Cerebellar nuclear complex (tissue), 1 donor: ENCODE measurements at regions not wholly inside any gene's neighbourhood (a gene's known extent, or its start where the extent isn't known, plus 50 kb on each side); places are given as distances from the start of the nearest gene placed in this dataset.
"Not testable (repeated sequence)": the region's sequence is repeated elsewhere in the genome, so short reads cannot be mapped to it uniquely, and the experiment has no call there.

Experiments used
- DNase-seq, 2 experiments: peaks; one replicate each; lab custom pipeline; 2025; lab: John Stamatoyannopoulos, UW

DNA sequence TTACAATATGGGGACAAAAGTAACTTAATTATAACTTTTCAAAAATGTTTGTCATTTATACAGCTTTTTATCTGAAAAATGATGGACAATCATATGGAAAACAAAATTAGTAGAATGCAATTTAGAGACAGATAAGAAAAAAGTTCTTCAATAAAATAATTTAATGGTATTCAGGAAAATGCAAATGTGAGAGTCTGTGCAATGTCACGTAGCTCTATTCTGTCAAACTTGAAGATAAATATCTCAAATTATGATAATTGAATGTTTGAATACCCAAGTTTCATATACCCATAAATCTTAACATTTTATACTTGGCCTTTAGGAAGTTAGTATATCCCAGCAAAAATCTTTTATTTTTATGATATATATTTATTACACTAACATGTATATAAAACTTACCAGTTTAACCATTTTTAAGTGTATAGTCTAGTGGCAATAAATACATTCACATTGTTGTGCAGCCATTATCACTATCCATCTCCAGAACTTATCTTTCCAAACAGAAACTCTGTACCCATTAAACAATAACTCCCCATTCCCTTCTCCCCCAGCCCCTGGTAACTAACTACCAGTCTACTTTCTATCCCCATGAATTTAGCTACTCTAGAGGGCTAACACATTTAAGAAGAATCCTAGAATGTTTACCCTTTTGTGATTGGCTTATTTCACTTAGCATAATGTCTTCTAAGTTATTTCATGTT, 311.5 kb downstream of the SOCS6 start:
- DNase-seq: no peak

DNA sequence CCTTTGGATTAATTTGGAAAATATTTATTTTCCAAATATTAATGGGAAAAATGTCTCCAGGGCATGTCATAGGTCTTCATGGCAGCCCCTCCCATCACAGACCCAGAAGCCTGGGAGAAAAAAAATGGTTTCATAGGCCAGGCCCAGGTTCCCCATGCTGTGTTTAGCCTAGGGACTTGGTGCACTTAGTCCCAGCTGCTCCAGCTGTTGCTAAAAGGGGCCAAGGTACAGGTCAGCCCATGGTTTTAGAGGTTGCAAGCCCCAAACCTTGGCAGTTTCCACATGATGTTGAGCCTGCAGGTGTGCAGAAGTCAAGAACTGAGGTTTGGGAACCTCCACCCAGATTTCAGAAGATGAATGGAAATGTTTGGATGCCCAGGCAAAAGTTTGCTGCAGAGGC, 309.6 kb downstream of the SOCS6 start:
- DNase-seq: no peak

DNA sequence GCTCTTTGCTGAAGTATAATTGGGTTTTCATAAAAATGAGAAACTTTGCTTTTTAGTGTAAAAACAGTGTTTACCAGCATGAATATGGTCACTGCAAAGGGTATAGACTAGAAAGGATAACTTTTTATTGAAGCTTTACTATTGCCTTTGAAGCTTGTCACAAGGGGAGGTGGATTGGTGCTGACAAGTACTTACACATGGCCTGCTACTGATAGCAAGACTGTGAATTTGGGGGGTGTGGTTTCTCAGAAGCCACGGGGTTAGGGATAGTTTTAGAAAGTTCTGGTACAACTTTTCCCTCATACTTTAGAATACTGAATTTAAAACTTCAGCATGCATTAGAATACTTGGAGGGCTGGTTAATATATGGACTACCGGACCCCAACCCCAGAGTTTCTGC, 294.1 kb downstream of the SOCS6 start:
- DNase-seq: no peak

DNA sequence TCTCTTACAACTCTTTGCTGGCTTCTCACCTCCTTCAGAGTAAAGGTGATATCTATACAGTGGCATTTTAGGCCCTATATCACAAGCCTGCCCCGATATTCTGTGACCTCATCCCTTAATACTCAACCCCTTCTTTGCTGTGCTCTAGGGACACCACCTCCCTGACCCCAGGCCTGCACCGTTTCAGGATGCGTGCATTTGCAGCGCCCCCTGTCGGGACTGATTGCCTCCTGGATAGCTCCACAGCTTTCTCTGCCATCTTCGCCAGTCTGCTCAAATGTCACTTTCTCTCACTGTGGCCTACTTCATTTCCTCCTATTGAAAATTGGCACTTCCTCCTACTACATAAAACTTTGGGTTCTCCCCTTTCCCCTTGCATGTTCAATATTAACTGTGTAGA, 289.6 kb downstream of the SOCS6 start:
- DNase-seq: no peak

DNA sequence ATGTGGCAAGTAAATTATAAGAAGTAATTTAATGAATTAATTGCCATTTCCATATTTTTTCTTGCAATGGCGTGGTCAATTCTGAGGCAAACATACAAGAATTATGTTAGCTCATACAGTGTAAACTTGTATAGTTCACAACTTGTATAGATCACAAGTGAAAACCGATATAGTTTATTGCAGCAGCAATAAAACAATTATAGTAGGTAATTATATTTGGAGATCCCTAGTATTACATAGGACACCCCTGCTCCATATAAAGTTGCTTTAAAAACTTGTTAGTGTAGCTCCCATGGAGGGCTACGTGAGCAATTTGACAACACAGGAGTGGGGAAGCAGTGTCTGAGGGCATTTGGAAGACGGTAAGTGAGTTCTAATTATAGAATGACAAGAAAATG, 288.2 kb downstream of the SOCS6 start:
- DNase-seq: no peak

DNA sequence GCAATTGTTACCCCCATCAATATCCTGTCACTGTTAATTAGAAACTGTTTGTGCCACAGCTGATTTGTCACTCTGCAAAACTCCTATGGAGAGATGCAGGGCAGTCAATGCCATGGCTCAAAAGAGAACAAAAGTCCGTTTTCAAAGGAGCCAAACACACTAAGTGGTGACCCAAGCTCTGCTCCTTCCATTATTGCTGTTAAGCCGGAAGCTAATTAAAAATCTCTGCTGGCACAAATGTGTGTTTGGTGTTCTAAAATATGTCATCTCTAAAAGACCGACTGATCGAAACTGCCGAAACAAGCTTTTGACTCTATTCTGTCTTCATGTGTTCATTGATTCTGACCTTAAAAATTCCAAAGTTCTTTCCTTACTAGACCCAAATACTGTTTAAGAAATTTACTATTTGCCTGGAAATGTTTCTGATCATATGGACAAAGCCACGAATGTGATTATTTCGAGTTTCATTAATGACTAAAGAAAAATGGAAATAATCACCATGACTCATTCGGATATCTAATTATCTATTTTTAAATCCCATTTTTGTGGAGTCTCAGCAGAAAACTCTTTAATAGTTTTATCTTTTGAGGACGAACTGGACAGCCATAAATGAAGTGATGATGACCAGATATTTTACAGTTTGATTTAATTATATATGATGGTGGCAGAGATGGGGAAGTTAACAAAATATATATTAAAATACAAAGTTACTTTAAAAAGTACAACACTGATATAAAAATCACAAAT, 287.6 kb downstream of the SOCS6 start:
- DNase-seq: no peak

DNA sequence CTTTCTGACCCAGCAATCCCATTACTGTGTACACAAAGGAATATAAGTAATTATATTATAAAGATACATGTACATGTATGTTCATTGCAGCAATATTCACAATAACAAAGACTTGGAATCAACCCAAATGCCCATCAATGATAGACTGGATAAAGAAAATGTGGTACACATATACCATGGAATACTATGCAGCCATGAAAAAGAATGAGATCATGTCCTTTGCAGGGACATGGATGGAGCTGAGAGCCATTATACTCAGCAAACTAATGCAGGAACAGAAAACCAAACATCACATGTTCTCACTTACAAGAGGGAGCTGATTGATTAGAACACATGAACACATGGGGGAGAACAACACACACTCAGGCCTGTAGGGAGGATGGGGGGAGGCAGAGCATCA, 286.1 kb downstream of the SOCS6 start:
- DNase-seq: not testable (repeated sequence)

DNA sequence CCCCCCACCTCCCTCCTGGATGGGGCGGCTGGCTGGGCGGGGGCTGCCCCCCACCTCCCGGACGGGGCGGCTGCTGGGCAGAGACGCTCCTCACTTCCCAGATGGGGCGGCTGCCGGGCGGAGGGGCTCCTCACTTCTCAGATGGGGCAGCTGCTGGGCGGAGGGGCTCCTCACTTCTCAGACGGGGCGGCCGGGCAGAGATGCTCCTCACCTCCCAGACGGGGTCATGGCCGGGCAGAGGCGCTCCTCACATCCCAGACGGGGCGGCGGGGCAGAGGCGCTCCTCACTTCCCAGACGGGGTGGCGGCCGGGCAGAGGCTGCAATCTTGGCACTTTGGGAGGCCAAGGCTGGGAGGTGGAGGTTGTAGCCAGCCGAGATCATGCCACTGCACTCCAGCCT, 280.8 kb downstream of the SOCS6 start:
- not testable (repeated sequence) for DNase-seq

DNA sequence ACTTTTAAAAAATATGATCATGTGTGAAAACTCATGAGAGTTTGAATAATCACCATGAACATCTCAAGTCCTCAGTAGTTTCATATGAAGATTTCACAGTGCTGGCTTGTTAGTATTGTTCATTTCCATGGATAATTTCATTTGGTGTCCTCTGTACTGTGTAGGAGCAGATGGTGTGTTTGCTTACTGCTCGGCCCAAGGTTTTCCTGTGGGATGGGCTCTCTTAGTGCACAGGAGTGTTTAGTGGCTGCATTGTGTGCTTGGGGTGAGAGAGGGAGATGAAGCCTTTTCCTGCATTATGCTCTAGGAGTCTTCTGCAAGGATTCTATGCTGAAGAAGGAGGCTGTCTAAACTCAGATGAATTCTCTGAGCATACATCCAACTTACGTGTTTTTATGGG, 270.6 kb downstream of the SOCS6 start:
- DNase-seq: peak; percentile 77 to 86

DNA sequence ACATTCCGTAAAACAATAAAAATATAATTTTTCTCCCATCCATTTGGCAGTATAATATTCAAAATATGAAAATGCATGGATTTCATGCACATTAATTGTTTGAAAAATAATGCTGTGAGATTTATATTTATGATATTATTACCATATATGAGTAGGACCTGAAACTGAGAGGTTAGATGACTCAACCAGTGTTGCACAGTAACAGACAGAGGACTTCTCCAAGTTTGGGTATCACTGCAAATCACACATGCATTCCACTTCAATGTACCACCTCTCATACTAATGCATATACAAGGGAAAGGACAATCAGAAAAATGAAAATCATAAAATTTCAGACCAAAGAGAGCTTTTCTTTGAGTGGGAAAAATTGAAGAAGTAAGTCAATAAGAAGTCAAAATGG, 269.5 kb downstream of the SOCS6 start:
- DNase-seq: no peak

DNA sequence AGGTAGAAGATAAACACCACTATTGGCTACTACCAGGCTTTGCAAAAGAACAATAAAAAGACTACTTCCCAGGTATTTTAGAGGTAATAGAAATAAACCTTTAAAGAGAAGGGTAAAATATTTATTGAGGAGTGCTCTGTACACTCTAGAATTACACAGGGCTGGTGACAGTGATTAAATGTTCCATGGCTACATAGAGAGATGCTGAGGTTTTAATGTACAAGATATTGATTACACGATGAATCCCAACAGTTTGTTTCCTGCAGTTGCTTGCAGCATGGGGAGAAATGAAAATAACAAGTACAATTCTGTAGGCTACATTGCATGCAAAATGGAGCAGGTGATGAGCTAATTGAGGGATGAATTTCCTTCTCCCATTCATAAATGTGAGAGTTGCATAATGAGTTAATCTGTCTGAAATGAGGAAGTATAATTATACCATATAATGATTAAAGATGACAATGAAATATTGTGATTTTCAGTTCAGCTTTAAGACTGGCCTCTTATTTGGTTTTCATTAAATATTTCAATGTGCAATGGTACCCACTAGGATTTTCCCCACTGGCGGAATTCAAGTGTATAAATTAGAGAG, 266.1 kb downstream of the SOCS6 start:
- no peak for DNase-seq

DNA sequence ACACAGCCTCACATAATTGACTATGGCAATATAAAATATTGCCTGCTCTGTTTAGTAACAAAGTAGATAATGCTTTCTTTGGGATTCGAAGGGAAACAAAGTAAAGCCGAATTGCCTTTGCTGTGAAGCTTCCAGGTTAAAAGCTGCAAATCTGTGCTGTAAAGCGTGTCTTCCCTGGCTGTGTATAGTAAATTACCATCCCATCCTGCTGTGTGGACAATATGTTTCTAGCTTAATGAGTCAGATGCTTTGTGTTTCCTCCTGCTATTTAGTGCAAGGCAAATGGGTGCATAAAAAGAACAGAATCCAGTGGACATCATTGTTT, 265.1 kb downstream of the SOCS6 start:
- DNase-seq: peak; percentile 24 to 87

DNA sequence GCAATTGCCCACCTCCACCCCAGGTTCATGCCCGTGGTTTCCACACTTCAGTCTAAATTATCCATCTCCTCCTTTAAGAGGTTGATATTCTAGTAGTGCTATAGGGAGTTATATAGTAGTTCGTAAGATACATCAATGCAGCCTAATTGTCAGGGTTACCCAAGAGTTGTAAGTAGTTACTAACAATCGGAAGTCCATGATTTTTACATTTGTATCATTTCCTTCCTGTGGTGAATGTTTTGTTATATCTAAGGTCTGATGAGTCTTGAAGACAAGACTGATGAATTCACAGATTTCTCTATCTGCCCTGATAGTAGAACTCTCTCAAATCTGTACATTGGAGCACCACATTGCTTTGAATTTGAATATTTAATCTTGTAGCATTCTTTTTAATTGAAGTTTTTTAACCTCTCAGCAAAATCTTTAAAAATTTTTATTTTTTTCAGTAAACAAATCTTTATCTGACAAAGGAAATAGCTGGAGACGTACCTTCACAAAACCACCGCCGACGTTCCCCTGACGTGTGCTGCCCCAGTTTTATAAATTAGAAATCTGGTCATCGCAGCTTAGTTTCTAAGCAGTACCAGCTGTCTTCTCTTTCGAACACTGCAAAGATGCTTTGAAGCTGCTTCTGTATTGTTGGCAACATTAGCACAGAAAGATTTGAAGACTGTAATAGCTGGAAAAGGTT, 264.5 kb downstream of the SOCS6 start:
- peak in 1 of 2 experiments; percentile 24 for DNase-seq

DNA sequence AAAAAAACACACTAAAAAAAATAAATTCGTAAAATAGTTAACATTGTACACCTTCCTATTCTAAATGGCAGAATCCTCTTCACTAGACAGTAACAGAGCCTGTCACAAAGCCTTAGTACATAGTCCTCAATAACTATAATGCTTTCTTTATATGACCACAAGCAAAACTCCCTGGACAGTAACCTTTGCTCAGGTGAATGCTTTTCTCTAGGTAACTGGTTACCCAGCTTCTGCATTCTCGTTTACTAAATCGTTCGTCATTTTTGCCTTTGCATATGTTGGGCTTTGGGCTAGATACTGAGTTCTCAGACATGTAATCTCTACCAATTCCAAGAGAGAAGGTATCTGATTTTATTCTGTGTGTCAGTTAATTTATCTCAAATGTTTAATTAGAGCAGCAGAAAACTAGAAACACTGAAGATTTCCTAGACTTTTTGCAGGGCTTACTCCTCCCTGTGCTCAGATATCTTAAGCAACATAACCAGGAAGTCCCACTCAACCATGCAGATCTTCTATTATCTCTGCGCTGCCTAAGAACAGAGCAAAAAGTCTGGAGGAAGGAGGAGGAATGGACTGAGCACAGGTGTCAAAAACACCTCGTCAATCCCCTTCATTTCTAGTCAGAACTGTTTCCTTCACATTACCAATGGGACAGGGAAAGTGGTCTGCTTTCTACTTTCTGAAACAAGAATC, 247.7 kb downstream of the SOCS6 start:
- DNase-seq: no peak

DNA sequence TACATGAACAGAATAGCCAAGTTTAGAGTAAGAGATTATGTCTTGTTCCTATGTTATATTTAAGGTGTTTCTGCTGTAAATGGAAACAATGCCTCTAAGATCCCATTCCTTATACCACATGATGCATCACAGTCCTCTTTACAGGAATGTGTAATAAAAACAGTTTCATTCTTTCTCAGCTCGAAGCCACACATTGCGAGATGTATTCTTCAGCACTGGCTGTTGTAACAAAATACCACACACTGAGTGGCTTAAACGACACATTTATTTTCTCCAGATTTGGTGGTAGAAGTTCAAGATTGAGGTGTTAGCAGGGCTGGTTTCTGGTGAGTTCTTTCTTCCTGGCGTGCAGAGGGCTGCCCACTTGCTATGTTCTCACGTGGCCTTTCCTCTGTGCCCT, 246.2 kb downstream of the SOCS6 start:
- no peak for DNase-seq

DNA sequence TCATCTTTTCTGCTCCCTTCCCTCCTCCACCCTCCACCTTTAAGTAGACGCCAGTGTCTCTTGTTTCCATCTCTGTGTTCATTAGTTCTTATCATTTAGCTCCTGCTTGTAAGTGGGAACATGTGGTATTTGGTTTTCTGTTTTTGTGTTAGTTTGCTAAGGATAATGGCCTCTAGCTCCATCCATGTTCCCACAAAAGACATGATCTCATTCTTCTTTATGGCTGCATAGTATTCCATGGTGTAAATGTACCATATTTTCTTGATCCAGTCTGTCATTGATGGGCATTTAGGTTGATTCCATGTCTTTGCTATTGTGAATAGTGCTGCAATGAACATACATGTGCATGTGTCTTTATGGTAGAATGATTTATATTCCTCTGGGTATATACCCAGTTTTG, 236.5 kb downstream of the SOCS6 start:
- DNase-seq: not testable (repeated sequence)

DNA sequence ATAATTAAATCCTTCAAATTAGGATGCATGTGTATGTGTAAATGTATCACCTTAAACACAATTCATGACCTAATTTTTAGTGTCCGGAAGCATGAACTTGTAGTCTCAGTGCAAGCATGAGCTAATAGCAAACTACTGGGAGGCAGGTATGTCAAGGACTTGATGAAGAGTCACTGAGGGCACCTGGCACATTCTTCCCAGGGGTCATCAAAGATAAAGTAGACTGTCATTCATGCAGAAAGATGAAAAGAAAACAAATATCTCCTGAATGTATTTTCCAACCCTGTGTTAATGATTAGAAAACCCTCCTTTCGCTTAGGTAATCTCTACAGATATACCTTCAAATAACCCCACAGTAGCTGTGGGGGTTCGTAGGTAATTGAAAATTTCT, 234.9 kb downstream of the SOCS6 start:
- DNase-seq: no peak

DNA sequence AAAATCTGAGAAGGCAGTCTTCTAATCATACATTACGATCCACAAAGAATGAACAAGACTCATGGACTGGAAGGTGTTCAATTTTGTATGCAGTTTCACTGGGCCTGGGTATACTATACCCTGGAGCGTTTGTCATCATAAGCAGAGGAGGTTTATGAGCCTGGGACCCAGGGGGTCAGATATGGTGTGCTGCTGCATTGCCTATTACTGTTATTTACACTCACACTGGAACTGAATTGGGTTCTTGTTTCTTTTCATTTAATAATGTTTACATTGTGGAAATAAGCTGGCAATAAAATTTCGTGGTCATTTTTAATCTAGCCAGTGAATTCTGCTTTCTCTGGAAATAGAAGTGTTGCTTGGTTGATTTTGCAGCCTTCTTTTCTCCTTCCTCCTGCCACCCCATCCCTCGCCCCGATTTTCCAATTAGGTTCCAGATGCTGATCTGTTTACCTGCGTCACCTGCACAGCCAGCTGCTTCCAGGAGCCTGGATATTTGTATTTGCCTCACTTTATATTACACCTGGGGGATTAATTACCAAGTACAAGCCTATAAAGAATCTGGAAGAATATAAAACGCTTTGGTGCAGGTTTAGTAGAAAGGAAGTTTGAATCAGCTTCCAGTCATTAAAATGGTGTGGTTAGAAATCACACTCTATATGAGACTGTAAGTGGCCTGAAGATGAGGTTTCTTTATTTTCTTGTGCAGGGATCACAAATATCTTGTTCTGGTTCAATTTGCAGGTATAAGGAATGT, 234.4 kb downstream of the SOCS6 start:
- DNase-seq: no peak

DNA sequence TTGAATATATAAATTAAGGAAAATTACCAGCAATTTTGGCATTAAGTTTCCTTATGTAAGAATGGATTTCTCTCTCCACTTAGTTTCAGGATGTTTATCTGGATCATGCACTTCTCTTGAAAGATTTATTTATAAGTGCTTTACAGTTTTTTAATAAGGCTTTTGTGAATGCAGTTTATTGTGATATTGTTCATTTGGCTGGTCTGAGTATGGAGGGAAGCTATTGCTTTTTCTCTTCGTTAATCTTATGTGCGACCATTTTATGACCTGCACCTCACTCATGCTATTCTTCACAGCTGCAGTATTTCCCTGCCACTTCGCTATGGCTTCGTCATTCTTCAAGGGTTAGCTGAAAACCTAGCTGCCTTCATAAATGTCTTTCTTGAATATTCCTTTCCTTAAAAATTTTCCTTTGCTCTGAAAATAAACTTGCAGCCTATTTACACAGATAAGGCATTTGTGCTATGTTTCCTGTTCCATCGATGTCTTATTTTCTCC, 233.4 kb downstream of the SOCS6 start:
- DNase-seq: no peak

DNA sequence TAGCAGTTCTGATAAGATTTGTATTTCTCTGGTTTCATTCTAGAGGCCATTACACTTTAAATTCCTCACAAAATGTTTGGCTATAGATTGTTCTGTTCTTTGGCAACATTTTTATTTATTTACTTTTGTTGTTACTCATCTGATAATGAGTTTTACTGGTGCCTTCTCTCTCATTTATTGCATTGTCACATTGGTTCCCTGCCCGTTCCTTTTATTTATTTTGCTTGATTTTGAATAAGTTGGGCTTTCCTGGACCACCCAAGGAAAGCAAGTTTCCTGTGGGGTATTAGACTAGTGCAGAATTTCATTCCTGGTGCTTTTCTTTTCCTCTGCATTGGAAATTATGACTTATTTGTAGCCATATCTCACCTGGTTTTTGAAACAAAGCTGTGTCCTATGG, 232.0 kb downstream of the SOCS6 start:
- DNase-seq: no peak

DNA sequence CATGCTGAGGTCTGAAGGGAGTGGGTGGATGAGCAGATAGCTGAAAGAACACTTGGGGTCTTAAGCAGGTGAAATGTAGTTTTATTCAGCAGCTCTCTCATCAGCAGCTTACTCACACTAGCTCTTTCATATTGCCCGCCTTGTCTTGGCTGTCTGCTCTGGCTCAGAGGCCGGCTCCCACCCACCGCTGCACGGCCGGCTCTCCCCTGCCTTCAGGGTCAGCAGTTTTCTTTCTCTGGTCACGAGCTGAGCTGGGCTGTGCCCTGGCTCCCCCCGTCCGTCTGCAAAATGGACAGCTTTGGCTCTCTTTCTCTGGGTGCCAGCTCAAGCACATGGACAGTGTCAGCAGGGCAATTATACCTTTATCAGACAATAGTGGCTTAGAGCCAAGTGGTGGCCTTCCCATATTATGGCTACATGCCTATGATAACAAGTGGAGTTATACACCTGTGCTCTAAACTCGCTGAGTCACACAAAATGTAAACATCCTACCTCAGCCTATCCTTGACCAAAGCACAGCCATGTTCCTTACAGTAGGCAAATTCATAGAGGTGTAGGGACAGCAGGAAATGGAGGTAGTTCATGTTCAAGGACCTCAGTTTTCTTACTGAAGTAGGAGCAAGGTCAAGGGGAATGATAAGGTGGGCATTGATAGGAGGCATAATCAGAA, 224.8 kb downstream of the SOCS6 start:
- DNase-seq: no peak
